Uterus (tissue), 2 donors: ENCODE measurements at regions not wholly inside any gene's neighbourhood (a gene's known extent, or its start where the extent isn't known, plus 50 kb on each side); places are given as distances from the start of the nearest gene placed in this dataset.

ENCODE experiments used
- CTCF ChIP-seq, 4 experiments: fragments of 200-600 bp in 2 of 4; fragments of 450-650 bp in 2 of 4; sonication (generic) in 2 of 4; IDR thresholded peaks; one replicate each; pipeline ENCODE4 v1.5.1; 2016 to 2019; ENCODE audit warnings: antibody characterized with exemption in 4 of 4, mild to moderate bottlenecking in 2 of 4, moderate library complexity in 1 of 4
- POLR2A ChIP-seq, 2 donors: fragments of 450-650 bp; IDR thresholded peaks; one replicate each; pipeline ENCODE4 v1.6.1; 2016; ENCODE audit warnings: antibody characterized with exemption in 2 of 2, mild to moderate bottlenecking in 1 of 2, moderate library complexity in 1 of 2

- TF ChIP-seq CTCF (IDR thresholded peaks at IDR 0.05) = no peak
- no peak for TF ChIP-seq POLR2A (IDR thresholded peaks at IDR 0.05)
These were observed 1606.2 kb upstream of the NUDT12 start for GRCh38 chr5:105168806-105169205.
